GM18517 (cell line): ENCODE measurements at regions not wholly inside any gene's neighbourhood (a gene's known extent, or its start where the extent isn't known, plus 50 kb on each side); places are given as distances from the start of the nearest gene placed in this dataset.

Source experiments
- ATAC-seq: cut with Tn5 transposase; IDR thresholded peaks from one replicate; pipeline ENCODE4 v1.9.1; 2021; ENCODE audit warnings: mild to moderate bottlenecking, moderate library complexity; ENCODE audit not compliant: unreplicated experiment

GRCh38 chr20:24116611-24117010, 128.0 kb upstream of the GGTLC1 start:
- no peak for ATAC-seq

- no peak for ATAC-seq
Observed at GRCh38 chr20:24112360-24112759, 123.8 kb upstream of the GGTLC1 start.

GRCh38 chr20:24111858-24112257, 123.3 kb upstream of the GGTLC1 start:
- ATAC-seq, result no peak

GRCh38 chr20:24109537-24109936, 121.0 kb upstream of the GGTLC1 start:
- no peak for ATAC-seq

- no peak for ATAC-seq
Observed at GRCh38 chr20:24109008-24109407, 120.4 kb upstream of the GGTLC1 start.

GRCh38 chr20:24108581-24108980, 120.0 kb upstream of the GGTLC1 start:
- ATAC-seq, result no peak

- ATAC-seq, result no peak
Observed at GRCh38 chr20:24106801-24107445, 118.3 kb upstream of the GGTLC1 start.

GRCh38 chr20:24106150-24106800, 117.7 kb upstream of the GGTLC1 start:
- ATAC-seq, result no peak

GRCh38 chr20:24102749-24103333, 114.3 kb upstream of the GGTLC1 start:
- no peak for ATAC-seq

- ATAC-seq, result no peak
Observed at GRCh38 chr20:24102290-24102689, 113.7 kb upstream of the GGTLC1 start.

- peak; percentile 60 for ATAC-seq
Observed at GRCh38 chr20:24100370-24101011, 111.9 kb upstream of the GGTLC1 start.

- ATAC-seq, result no peak
Observed at GRCh38 chr20:24098886-24099285, 110.3 kb upstream of the GGTLC1 start.

- ATAC-seq, result no peak
Observed at GRCh38 chr20:24097506-24098245, 109.1 kb upstream of the GGTLC1 start.

GRCh38 chr20:24096864-24097450, 108.4 kb upstream of the GGTLC1 start:
- ATAC-seq, result no peak

- ATAC-seq, result no peak
Observed at GRCh38 chr20:24096264-24096663, 107.7 kb upstream of the GGTLC1 start.

- ATAC-seq, result no peak
Observed at GRCh38 chr20:24095756-24096155, 107.2 kb upstream of the GGTLC1 start.

- ATAC-seq, result no peak
Observed at GRCh38 chr20:24095303-24095702, 106.7 kb upstream of the GGTLC1 start.

- ATAC-seq, result no peak
Observed at GRCh38 chr20:24089576-24089975, 101.0 kb upstream of the GGTLC1 start.

GRCh38 chr20:24086121-24086520, 97.5 kb upstream of the GGTLC1 start:
- ATAC-seq, result no peak

- no peak for ATAC-seq
Observed at GRCh38 chr20:24084281-24084680, 95.7 kb upstream of the GGTLC1 start.

GRCh38 chr20:24081077-24081476, 92.5 kb upstream of the GGTLC1 start:
- ATAC-seq, result no peak
